ENCODE measurements at regions not wholly inside any gene's neighbourhood (a gene's known extent, or its start where the extent isn't known, plus 50 kb on each side); places are given as distances from the start of the nearest gene placed in this dataset.
"Not testable (repeated sequence)": the region's sequence is repeated elsewhere in the genome, so short reads cannot be mapped to it uniquely, and the experiment has no call there.

DNA sequence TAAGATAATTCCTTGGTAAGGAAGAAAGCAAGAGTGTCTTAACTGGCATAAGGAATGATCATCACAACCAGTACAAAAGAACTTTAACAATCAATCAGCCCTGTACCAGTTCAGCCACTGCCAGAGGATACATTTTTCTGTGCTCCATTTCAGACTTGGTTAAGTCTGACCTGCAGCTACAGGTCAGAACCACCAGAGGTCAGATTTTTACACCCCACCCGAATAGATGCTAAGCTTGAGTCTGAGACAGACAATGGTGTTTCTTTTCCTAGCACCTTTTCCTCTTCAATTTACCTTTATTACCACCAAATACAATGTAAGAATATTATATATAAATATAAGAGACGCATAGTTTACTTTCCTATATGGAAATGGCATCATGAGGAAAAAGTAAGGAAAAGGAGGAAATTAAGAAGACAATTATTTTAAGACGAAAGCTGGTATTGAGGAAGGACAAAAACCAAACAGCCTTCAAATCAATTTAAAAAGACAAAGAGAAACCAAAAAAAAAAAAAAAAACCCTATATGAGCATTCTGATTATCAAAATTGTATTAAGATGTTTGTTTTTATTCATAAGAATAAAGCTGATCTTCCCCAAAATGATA, 215.3 kb upstream of the TTC29 start:
- DNase-seq (ENCODE audit: low read depth in 2 of 2): no peak

DNA sequence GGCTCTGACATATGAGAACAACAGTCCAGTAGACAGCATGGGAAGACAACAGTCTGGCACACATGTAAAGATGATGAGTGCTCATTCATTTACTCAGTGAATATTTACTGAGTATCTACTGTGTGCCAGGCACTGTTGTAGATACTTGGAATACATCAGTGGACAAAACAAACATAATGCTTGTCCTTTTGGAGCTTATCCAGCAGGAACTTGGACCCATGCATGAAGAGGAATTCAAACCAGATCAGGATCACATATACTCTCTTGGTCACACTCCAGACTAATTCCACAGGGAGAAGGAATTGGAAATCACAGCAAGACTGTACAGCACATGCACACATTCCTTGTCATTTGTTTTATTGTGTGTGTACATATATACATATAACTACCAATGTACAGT, 217.6 kb upstream of the TTC29 start:
- DNase-seq (ENCODE audit: low read depth in 2 of 2): no peak

DNA sequence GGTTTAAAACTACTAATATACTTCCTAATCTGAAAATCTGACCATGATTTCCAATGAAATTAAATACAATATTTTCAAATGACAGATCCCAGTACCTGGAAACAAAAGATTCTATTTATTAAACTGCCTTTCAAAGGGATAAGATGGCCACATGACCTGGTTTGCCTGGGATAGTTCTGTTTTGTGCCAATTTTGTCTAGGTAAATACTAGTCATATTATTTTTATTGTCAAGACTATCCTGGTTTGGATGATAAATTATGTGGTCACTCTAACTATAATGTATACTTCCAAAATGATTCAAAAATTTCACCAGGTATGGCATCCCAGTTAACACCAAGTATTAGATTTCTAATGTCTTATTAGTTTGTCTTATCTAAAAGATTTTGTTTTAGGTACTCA, 222.5 kb upstream of the TTC29 start:
- not testable (repeated sequence) for DNase-seq (ENCODE audit: low read depth in 2 of 2)

DNA sequence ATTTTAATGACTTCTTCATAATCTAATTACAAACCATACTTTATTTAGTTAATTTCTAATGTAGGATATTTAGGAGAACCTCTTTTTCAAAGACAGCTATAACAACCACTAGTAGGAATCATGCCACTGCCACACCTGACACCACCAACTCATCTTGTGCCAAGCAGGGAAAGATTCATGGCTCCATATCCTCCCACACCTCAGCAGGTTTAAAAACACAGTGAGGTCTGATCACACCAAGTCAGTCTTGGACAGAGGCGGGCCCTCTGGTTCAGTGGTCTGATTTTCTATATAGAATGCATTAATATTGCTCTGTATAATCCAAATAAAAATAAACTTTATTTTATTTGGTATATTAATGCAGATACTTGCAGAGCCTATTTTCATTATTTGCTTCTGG, 227.7 kb upstream of the TTC29 start:
- DNase-seq (ENCODE audit: low read depth in 2 of 2): no peak

DNA sequence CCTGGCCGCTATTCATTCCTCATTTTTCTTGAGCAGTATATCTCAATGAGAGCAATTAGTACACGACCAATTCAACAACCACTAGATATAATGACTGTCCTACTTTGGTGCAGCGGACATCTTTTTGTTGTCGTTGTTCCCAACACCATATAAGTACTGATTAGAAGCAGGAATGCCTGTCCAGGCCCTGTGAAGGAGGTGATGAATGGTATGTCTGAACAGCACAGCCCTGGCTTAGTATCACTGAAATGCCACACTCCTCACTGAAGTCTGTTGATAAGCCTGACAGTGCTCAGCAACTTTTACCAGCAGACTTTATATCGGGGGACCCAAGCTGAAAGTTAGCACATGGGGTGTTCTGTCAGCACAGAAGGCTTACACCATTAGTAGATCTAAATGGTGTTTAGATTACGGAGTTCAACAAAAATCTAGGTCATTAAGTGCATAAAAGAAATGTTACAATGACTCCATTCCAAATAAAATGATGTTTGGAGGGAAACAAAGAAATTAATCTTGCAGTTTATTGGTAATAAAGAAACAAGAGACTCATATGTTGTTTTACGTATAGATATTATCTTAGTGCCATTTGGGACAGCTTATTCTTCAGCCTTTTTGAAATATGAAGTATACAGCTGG, 228.3 kb upstream of the TTC29 start:
- DNase-seq (ENCODE audit: low read depth in 2 of 2): no peak

DNA sequence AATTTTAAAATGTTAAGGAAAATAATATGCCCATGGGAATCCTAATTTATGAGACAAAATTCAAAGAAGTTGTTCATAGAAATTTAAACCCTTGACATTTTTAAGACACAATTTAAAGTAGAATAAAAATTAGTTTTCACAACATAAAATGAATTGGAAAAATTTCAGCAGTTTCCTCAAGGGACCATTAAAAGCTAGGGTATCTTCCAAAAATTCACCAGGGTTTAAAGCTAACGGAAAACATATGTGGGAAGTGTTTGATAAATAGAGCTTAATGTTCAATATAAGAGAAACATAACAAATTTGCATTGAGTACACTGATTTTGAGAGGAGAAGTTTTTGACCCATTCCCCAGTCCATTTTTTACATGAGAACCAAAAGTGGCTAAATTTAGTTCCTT, 228.9 kb upstream of the TTC29 start:
- DNase-seq (ENCODE audit: low read depth in 2 of 2): no peak

DNA sequence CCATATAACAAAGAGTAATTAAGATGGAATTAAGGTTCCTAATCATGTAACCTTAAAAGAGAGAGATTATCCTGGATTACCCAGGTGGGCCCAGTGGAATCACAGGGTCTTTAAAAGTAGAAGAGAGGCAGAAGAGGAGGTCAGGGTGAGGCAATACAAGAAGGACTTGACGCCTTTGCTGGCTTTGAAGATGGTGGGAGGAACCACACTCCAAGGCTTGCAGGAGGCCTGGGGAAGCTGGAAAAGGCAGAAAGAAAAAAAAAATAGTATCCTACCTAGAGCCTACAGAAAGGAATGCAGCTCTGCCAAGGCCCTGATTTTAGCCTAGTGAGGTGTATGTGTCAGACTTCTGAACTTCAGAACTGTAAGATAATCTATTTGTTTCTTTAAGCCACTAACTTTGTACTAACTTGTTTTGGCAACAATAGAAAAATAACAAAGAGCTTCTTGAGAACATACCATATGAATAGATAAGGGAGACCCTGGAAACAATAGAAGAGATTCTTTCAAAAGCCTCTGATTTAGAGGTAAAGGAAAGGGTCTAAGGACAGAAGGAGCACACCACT, 229.9 kb upstream of the TTC29 start:
- DNase-seq (ENCODE audit: low read depth in 2 of 2): no peak

DNA sequence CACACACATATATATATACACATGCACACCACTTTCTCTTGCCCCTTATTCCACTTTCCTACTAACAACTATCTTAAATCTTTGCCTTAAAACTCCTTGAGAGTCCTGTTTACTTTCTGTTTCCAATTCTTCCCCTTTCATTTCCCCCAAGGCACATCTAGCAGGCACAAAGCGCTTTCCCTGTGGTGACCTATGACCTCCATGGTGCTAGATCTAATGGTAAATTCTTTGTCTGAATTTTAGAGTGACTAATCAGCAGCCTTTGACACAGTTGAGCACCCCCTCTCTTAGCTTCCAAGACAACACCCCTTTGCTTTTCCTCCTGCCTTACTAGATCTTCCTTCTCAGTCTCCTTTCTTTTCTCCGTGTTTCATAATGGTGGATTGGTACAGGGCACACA, 236.4 kb upstream of the TTC29 start:
- no peak for DNase-seq (ENCODE audit: low read depth in 2 of 2)

DNA sequence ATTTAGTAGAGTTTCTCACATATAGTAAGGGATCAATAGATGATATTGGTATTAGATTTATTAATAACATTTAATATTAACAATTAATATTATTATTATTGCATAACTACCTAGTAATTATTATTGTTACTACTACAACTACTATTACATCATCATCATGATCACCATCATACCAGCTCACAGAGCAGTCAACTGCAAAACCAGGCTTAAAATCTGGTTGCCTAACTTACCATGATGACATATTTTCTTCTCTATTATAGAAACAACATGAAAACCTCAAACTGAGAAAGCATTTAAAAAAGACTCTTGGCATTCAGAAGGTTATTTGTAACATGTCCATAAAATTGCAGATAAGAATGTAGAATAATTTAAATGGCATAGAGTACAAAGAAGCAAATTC, 247.0 kb upstream of the TTC29 start:
- DNase-seq (ENCODE audit: low read depth in 2 of 2): no peak

DNA sequence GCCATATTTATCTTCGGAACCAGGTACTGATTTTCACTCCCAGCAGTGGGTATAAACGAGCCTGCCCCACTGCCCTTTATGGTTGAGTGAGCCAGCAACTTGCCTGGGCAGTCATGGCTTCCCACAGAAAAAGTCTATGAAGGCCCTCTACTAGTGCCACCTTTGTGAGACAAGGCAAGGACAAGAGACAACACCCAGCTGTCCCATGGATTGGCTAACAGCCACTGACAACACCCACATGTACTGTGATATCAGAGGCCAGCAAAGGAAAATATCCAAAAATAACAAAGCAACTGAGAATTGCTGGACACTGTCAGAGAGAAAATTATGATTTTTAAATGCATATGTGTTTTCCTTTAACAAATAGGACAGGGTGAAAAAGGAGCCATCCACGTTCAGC, 248.4 kb upstream of the TTC29 start:
- no peak for DNase-seq (ENCODE audit: low read depth in 2 of 2)

DNA sequence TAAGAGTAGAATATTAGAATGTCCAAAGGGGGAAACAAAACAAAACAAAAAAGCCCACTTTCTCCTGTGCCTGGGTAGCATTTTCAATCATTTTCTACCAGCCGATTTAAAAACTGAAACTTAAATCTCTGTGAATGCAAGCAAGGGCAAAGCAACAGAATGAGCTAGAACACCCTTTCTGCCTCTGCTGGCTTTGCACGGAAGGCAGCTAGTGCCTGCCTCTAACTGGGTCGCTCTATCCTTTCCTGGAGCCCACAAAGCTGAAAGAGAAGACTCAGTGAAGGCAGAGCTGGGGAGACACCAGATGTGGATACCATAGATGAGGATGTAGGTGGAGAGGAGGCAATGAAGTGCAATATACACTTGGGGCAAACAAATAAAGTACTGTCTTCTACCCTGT, 248.9 kb upstream of the TTC29 start:
- DNase-seq (ENCODE audit: low read depth in 2 of 2): no peak

DNA sequence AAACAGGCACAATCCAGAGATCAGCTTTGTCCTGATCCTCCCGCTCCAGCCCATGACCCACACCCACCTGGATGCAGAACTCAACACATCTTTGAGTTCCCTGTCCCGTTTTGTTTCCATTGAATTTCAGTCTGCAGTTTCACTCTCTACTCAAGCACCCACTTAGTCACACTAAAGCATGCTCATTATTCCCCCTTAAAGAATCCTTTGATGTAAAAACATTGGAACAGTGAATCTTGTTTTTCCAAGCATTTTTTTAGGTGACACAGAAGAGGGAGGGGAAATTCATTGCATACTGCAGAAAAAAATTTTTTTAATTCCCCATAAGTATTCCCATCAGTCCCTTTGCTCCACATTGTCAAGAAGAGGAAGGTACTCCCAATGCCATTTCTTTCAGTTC, 249.7 kb upstream of the TTC29 start:
- DNase-seq (ENCODE audit: low read depth in 2 of 2): no peak

DNA sequence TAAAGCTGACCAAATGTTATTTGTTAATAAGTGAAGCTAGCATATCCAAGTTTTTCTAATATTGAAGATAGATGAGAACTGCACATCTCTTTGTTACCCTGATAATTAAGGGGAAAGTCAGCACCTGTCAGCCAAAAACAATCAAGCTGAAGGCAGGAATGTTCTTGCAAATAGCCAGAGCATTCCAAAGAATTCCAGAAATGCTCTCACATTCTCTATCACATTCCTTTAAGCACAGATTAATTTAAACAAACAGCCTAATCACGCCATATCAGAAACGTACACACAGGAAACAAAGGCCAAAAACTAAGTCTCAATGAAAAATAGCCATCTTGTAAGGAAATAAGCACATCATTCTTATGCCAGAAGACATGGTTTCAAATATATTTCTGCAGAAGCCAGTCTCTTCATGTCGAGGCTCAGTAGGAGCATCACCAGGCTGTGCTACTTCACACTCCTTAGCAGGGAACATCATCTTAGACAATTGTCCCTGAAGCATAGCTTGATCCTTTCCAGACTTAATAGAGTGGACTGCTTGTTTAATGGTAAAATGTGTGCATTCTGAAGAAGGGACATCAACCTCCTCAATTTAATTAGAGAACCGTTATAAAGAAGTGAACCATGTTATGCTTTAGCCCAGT, 252.9 kb upstream of the TTC29 start:
- DNase-seq (ENCODE audit: low read depth in 2 of 2): no peak

DNA sequence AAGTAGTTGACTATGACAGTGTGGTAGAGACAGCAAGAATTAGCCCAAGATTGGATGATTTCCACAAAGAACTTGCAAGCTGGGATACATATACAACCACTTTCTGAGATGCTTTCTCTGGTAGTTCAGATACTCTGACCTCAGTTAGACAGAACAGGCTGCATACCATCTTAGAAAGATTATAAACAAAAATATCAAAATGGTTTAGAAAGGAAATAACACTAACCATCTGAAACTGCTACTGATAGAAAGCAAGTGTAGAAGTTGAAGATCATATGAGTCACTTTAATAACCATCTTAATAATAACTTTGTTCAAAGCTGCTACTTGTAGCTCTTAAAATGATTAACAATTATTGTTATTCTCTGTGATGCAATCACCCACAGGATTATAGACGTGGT, 255.4 kb upstream of the TTC29 start:
- no peak for DNase-seq (ENCODE audit: low read depth in 2 of 2)

DNA sequence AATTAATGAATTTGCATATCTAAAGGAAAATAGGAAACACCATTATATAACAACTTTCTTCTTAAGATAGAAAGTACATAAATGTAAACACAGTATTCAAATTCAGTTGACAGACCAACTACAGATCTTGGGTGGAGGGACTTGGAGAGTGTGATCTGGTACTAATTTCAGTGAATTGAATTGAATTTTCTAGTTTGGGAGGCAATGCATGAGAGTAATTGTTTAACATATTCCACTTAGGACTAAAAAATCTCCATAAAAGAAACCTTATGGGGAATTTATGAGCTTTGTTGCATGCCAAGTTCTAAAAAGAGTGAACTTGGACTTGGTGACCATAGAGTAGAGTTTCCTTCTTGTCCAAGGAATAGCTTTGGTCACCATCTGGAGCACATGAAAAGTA, 261.1 kb upstream of the TTC29 start:
- DNase-seq (ENCODE audit: low read depth in 2 of 2): no peak

DNA sequence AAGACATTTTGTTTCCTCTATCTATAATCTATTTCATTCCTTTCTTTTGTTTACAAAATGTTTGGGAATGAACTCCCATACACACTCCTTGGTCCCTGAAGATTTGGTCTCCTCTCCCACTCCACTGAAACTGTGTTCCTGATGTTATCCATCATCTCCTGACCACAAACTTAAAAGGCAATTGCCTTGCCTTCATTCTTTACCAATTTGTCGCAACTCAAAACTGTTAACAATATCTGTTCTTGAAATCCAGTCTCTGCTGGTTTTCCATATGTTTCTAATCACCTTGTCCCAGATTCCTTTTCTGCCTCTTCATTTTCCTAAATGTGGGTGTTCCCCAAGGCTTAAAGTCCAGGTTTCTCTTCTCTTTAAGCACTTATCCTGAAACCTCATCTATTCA, 262.2 kb upstream of the TTC29 start:
- DNase-seq (ENCODE audit: low read depth in 2 of 2): no peak

DNA sequence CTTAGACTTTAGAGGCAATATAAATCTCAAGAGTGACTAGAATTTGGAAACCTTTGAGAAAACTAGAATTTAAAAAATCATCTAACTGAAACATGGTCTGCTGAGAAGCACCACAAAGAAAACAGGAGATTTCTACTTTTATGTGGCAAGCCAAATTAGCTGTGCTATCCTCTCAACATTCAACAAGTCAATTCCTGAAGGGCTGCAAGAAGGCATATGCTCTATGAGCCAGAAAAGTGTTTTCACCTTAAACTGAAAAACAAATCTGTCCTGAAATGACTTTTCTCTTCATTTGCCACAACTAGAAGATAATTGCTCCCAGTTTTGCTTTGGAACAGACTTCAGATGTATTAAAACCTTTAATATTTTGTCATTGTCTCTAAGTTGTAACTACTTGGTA, 263.2 kb upstream of the EDNRA start:
- DNase-seq (ENCODE audit: low read depth in 2 of 2): no peak

DNA sequence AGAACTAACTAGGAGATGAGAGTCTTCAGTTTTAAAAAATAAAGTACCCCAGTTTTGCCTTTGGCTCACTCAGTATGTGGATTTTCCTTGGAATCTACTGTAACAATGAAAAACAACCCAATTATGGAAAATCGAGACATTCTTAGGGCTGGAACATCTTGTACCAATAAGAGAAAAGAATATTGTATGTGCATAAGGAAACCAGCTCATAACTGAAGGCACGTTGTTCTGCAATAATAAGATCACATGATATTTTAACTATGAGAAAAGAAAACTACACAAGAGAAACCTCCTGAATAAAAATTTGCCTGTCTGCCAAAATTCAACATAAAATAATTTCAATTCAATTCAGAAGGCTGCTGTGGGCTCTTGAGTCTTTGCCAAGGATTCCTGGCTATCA, 261.8 kb upstream of the EDNRA start:
- DNase-seq (ENCODE audit: low read depth in 2 of 2): no peak

DNA sequence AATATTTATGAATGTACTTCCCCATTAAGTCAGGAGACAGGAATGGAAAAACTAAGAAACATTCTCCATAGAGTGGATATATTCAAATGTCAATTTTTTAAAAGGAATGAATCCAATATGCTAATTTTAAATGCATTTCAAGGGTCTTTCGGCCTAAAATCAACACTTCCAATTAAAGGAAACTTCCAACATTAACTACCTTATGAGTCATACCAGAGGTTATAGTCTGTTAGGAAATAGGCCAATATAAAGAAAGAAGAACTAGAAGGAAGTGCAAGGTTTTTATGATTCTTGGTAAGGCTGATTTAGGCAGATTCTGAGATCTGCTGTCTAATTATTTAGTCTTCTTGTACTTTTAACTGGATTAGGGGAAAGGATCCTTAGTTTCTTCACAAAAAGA, 260.1 kb upstream of the EDNRA start:
- DNase-seq (ENCODE audit: low read depth in 2 of 2): no peak

DNA sequence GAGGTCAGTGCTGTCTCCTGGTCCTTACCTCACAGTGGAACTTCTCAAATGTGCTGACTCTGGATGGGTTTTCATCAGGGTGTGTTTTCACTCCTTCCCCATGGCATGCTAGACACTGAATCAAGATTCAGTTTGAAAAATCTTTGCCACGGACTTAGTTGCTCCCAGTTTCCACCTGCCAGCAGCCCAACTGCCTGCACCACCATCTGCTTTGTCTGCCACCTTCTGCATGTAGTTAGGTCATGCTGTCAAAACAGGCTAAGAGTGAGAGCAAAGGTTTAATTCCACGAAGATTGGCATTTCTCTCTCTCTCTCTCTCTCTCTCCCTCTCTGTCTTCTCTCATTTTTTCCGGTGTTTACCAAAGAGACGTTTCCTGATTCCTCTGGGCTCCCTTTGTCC, 258.0 kb upstream of the EDNRA start:
- no peak for DNase-seq (ENCODE audit: low read depth in 2 of 2)

DNA sequence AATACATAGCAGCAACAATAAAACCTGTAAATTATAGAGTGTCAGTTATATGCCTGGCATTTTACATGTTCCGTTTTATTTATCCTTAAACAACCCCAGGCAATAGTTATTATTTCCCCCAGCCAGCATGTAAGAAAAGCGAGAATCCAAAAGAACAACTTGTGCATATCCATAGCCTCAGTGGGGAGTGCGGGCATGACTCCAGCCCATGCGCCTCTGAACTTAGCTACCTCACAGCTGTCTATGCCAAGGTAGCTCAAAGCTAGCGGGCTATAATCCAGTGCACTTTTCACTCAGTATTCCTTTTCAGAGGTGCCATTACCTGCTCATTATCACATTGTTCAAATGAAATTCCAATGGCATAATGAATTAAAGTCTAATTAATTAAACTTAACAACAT, 257.3 kb upstream of the EDNRA start:
- no peak for DNase-seq (ENCODE audit: low read depth in 2 of 2)

DNA sequence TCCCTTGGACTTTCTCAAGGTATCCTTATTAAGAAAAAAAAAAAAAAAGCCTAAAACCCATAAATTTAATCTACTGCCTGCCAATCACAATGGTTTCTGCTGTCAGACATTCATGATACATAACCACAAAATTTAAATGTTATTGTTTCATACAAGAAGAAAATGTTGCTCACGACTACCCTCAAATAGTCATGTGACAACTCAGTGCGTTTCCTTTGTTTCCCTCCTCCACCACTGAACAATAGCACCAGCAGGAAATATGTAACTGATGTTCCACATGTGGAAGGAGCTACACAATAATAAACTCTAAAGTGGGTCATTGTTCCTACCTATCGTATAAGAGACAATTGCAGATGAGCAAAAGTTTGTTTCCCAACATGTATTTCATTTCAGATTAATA, 244.1 kb upstream of the EDNRA start:
- no peak for DNase-seq (ENCODE audit: low read depth in 2 of 2)

DNA sequence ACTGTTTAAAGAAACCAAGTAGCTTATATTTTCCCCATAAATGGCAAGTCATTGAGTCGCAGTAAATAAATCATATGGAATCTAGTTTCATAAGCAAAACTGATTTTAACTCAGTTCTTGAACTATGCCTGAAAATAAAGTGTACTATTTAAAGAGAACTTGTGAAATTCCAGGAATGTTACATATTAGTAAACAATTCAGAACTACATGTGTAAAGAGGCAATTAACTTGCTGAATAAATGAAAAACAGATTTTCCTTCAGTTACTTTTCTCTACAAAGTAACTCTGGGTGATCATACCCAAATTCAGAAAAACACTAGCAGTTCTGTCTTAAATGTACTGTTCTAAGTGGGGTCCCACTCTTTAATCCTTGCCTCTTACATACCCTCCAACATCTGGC, 236.1 kb upstream of the EDNRA start:
- DNase-seq (ENCODE audit: low read depth in 2 of 2): no peak
